ENCODE measurements at regions not wholly inside any gene's neighbourhood (a gene's known extent, or its start where the extent isn't known, plus 50 kb on each side); places are given as distances from the start of the nearest gene placed in this dataset.

DNA sequence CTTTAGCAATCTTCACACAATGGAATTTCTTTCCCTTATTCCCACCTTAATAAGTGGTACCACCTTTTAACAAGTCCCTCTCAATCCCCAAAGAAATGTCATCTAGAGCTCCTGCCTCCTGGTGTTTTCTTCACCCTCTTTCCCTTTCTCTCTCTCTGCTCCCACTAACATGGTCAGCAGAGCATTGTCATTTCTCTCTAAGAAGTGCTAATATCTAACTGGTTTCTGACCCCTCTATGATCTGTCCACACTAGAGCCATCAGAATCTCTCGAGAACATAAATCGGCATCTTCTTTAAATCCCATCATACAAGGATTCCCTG lies 161.2 kb upstream of the DTNA start (continued):
- TF ChIP-seq TCF7 (IDR thresholded peaks at IDR 0.05; ENCODE audit: borderline replicate concordance): no peak

DNA sequence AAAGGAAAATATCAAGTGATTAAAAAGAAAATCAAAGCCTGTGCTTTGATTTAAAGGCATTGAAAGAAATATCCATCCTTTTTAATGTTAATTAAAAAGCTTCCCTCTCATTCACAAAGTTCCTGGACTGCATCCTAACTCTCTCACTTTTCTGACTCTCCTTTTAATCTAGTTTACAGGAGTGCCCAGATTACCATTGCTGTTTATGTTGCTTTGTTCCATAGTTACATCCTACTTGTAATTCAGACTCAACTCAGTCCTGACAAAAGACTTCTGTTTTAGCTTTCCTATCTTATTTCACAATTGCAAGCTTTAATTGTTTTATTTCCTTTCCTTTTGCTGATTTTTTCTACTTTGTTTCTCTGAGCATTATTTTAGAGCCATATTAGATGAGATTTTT lies 160.7 kb upstream of the DTNA start:
- in situ Hi-C loops (cut with MboI) (no loop called here), intact Hi-C loops (cut with micrococcal nuclease; ENCODE audit: unreplicated experiment) (no loop called here)
- TF ChIP-seq PAX5 (IDR thresholded peaks at IDR 0.05; ENCODE audit: borderline replicate concordance, low read depth, low read length) (no peak), POLR2AphosphoS2 (IDR thresholded peaks at IDR 0.05; ENCODE audit: low read depth, low read length) (no peak), NR2C2 (IDR thresholded peaks at IDR 0.05; ENCODE audit: borderline replicate concordance, control insufficient read depth, insufficient read length, low read depth) (no peak), MXI1 (IDR thresholded peaks at IDR 0.05; ENCODE audit: low read depth, low read length) (no peak), MTA2 (IDR thresholded peaks at IDR 0.05; ENCODE audit: low read depth) (no peak), BRCA1 (IDR thresholded peaks at IDR 0.05; ENCODE audit: low read depth, low read length) (no peak), RBBP5 (conservative IDR thresholded peaks at IDR 0.05) (no peak)
- H3K4me2 ChIP-seq (ENCODE audit: control insufficient read depth, insufficient read depth): no peak overlapping the region
- no peak for DNase-seq (ENCODE audit: low read depth, low spot score)
- no peak overlapping the region for H3K27ac ChIP-seq (ENCODE audit: control insufficient read depth, insufficient read depth)
- POLR2A ChIA-PET: interaction anchor here (0.6 kb wide), 1 partner anchor 966 kb away, joined by 3 read pairs; no protein-coding TSS in a partner anchor
- no peak overlapping the region for H3K9ac ChIP-seq (ENCODE audit: control insufficient read depth, insufficient read depth, low read length)
- H3K9me3 ChIP-seq (replicated peaks; ENCODE audit: control insufficient read depth, insufficient read depth, low read length): no peaks in the 10 kb centered on the region
- no peak for FAIRE-seq
- H3K27me3 ChIP-seq (replicated peaks in 1 of 2; ENCODE audit: control insufficient read depth in 2 of 2, insufficient read depth in 2 of 2, low read length in 1 of 2): no peaks in the 10 kb centered on the region
- no peak overlapping the region for H3K4me3 ChIP-seq
- H3K36me3 ChIP-seq (ENCODE audit: control insufficient read depth in 2 of 2, insufficient read depth in 2 of 2, low read length in 1 of 2): no peaks in the 10 kb centered on the region
- no peak for ATAC-seq
- H3K4me1 ChIP-seq (ENCODE audit: control insufficient read depth, insufficient read depth, low read length): no peaks in the 10 kb centered on the region
- no peak overlapping the region for H2AFZ ChIP-seq (ENCODE audit: control insufficient read depth, low read depth, low read length)
- BruUV-seq (replicated peaks): no TSS peak
- RAD21 ChIA-PET (ENCODE audit: unreplicated experiment): no interaction called here
- no peaks in the 10 kb centered on the region for H3K79me2 ChIP-seq (ENCODE audit: control insufficient read depth, insufficient read depth, low read length)
- SMC1A ChIA-PET (ENCODE audit: uncharacterized antibody, unreplicated experiment): no interaction called here
- CTCF ChIA-PET: interaction anchor here (0.6 kb wide), 1 partner anchor 10 kb away, joined by 3 read pairs; no protein-coding TSS in a partner anchor
- H4K20me1 ChIP-seq (ENCODE audit: control insufficient read depth, insufficient read depth): no peaks in the 10 kb centered on the region

DNA sequence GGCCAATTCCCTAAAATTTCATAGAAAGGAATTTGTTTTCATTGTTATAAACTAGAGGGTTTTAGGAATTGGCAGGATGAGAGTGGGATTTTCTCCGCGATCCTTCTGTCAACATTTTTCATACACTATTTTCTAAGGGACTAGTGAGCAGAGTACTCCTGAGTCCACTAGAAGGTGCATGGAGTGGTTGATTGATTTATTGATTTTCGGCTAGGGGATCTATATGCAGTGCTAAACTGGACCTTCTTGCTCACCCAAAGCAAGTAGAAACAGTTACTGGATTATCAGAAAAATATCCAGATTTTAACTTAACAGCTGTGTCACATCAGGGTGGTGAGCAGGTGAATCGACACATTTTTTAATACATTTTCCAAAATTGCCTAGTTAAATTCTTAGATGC lies 159.9 kb upstream of the DTNA start:
- no peak for DNase-seq (ENCODE audit: low read depth, low spot score)
- Histone ChIP-seq H3K79me2 (ENCODE audit: control insufficient read depth, insufficient read depth, low read length) (no peaks in the 10 kb centered on the region), H3K4me3 (no peak overlapping the region), H3K9me3 (replicated peaks; ENCODE audit: control insufficient read depth, insufficient read depth, low read length) (no peaks in the 10 kb centered on the region), H3K36me3 (ENCODE audit: control insufficient read depth in 2 of 2, insufficient read depth in 2 of 2, low read length in 1 of 2) (no peaks in the 10 kb centered on the region), H4K20me1 (ENCODE audit: control insufficient read depth, insufficient read depth) (no peaks in the 10 kb centered on the region), H3K4me1 (ENCODE audit: control insufficient read depth, insufficient read depth, low read length) (no peaks in the 10 kb centered on the region), H3K27me3 (replicated peaks in 1 of 2; ENCODE audit: control insufficient read depth in 2 of 2, insufficient read depth in 2 of 2, low read length in 1 of 2) (no peaks in the 10 kb centered on the region), H3K4me2 (ENCODE audit: control insufficient read depth, insufficient read depth) (no peak overlapping the region), H3K9ac (ENCODE audit: control insufficient read depth, insufficient read depth, low read length) (no peak overlapping the region), H2AFZ (ENCODE audit: control insufficient read depth, low read depth, low read length) (no peak overlapping the region), H3K27ac (ENCODE audit: control insufficient read depth, insufficient read depth) (no peak overlapping the region)
- SMC1A ChIA-PET (ENCODE audit: uncharacterized antibody, unreplicated experiment): interaction anchor here (1.0 kb wide), 1 partner anchor 9 kb away, joined by 3 read pairs; no protein-coding TSS in a partner anchor
- CTCF ChIA-PET: no interaction called here
- POLR2A ChIA-PET: no interaction called here
- in situ Hi-C loops (cut with MboI): no loop called here
- BruUV-seq (replicated peaks): no TSS peak
- intact Hi-C loops (cut with micrococcal nuclease; ENCODE audit: unreplicated experiment): no loop called here
- WGBS (ENCODE audit: insufficient coverage, insufficient replicate concordance, low lambda C conversion rate, missing lambda C conversion rate): 50% methylated on average over 4 of the region's 4 CpGs
- TF ChIP-seq NR2F1 (conservative IDR thresholded peaks at IDR 0.05) (no peak), STAT1 (conservative IDR thresholded peaks at IDR 0.05) (no peak), RAD21 (IDR thresholded peaks at IDR 0.05; ENCODE audit: insufficient read depth, low read depth, low read length) (no peak), SMAD5 (IDR thresholded peaks at IDR 0.05; ENCODE audit: low read depth) (no peak), SIX5 (IDR thresholded peaks at IDR 0.05; ENCODE audit: low read depth, low read length, severe bottlenecking) (no peak), HDAC6 (IDR thresholded peaks at IDR 0.05; ENCODE audit: unreplicated experiment) (no peak), CHD1 (IDR thresholded peaks at IDR 0.05; ENCODE audit: low read depth, low read length) (no peak), RAD51 (IDR thresholded peaks at IDR 0.05) (no peak)
- TF ChIP-seq, protein P1, sequence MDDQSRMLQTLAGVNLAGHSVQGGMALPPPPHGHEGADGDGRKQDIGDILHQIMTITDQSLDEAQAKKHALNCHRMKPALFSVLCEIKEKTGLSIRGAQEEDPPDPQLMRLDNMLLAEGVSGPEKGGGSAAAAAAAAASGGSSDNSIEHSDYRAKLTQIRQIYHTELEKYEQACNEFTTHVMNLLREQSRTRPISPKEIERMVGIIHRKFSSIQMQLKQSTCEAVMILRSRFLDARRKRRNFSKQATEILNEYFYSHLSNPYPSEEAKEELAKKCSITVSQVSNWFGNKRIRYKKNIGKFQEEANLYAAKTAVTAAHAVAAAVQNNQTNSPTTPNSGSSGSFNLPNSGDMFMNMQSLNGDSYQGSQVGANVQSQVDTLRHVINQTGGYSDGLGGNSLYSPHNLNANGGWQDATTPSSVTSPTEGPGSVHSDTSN (IDR thresholded peaks at IDR 0.05; ENCODE audit: insufficient replicate concordance, low read depth, low read length): no peak
- no peak for ATAC-seq
- no peak for FAIRE-seq
- RAD21 ChIA-PET (ENCODE audit: unreplicated experiment): no interaction called here

Measured in GM12878 (cell line).